ENCODE measurements at regions not wholly inside any gene's neighbourhood (a gene's known extent, or its start where the extent isn't known, plus 50 kb on each side); places are given as distances from the start of the nearest gene placed in this dataset.

DNA sequence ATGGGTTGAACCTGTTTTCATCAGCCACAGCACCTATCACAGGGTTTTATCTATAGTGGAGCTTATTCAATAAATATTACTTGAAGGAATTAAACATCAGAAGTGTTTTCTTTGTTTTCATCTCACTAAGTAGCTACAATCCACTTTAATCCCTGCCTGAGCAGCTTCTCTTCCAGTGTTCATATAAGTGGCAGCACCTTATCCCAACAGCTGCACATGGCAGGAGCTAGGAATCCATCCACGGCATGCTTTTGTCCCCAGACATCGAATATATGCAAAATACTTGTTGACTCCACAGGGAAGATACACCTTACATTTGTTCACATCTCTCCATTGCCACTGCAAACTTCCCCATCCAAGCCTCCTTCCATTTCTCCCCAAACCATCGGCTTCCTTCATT, 549.8 kb upstream of the FAM241A start:
- TF ChIP-seq ZNF274 (IDR thresholded peaks at IDR 0.05; ENCODE audit: low read depth, low read length) (no peak), SUZ12 (IDR thresholded peaks at IDR 0.05; ENCODE audit: extremely low read depth, insufficient read depth, insufficient read length) (no peak)

All from NT2/D1 (cell line).